ENCODE measurements at regions not wholly inside any gene's neighbourhood (a gene's known extent, or its start where the extent isn't known, plus 50 kb on each side); places are given as distances from the start of the nearest gene placed in this dataset.
"Not testable (repeated sequence)": the region's sequence is repeated elsewhere in the genome, so short reads cannot be mapped to it uniquely, and the experiment has no call there.

- no peak for DNase-seq (ENCODE audit: low read depth)
Observed at GRCh38 chr12:89227774-89228173, 124.5 kb downstream of the DUSP6 start.

DNA sequence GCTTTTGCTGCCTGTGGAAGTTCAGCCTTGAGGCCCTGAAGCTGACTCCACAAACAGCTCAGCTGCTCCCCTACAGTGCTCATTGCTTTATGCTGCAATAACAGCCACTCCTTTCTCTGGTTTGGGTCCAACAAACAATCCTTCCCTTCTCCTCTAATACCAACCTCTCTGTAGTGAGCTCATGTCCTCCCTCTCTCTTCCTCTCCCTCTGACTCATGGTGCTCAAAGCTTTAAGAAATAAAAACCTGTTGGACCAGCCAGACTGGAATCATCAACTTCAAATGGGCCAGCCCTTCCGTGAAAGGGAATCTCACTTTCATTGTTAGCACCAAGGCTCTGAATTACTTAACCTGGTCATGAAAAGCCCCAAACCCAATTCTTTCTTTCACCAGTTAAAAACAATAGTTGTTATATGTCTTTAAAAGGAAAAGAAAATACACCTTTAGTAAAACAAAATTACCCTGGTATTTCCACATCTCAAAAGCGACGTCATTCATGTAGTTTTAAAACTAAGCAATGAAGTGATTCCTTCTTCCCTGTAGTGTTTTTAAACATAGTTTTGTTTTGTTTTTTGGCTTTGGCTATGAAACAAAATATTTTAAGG, 126.4 kb downstream of the DUSP6 start:
- DNase-seq (ENCODE audit: low read depth) = no peak

DNA sequence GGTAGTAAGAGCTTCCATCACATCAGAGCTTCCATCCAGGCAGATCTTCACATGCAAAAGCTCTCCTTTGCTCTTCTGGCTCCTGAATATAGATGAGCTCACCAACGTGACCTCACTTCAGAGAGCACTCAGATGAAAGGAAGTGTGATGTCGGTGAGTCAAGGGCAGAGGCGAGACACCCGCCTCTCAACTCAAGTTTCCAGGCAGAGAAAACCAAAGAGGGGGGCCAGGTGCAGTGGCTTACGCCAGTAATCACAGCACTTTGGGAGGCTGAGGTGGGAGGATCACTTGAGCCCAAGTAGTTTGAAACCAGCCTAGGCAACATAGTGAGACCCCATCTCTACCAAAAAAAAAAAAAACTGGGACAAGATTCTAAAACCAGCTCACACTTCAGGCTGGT, 126.9 kb downstream of the DUSP6 start:
- no peak for DNase-seq (ENCODE audit: low read depth)

- not testable (repeated sequence) for DNase-seq (ENCODE audit: low read depth)
Observed at GRCh38 chr12:89222580-89222979, 129.7 kb downstream of the DUSP6 start.

DNA sequence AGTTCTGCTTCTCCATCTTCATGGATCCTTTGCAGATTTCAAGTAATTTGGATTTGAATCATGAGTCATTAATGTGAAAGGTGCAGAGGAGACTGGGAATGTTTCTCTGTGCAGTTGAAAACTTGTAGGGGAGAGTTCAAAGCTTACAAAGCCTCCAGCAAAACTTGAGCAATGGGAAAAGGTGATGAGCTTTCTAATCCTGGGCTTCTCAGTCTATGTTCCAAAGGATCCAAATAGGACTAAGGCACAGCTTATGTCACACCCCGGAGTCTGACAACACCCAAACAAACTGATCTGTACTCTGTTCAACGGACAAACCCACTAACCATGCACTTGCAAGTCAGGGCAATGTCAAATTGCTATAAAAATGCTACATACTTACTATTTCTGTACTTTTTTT, 134.8 kb downstream of the DUSP6 start:
- DNase-seq (ENCODE audit: low read depth) = no peak

DNA sequence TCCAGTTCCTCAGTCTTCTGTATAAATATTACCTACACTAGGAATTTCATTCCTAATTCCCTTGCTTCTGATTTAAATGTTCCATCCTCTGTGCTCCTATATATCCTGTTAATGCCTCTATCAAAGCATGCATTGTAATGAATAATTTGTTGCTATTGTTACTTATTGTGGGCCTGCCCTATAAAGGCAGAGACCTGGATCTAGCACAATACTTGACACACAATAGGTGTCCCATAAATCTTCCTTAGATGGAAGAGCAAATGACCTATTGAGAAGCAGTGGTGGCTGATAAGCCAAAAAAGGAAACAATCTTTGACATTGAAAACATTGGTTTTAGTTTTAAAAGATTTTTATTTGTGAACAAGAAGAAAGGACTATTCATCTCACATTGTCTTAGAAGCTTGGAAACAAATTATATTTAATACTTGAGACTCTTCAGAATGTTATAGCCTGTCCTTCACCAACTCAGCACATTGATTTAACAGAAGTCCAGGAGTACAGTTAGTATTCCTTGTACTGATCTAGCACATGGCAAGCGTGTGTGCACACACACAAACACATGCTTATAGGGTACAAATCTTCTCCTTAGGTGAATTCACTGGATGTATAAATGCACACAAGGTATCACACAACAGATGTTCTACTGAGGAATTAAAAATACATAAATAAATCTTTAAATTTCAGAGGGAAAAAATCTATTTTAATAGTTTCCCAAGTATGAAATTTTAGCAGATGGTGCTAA, 135.9 kb downstream of the DUSP6 start:
- DNase-seq (ENCODE audit: low read depth) = no peak

GRCh38 chr12:89215196-89215595, 137.1 kb downstream of the DUSP6 start:
- DNase-seq (ENCODE audit: low read depth) = no peak

DNA sequence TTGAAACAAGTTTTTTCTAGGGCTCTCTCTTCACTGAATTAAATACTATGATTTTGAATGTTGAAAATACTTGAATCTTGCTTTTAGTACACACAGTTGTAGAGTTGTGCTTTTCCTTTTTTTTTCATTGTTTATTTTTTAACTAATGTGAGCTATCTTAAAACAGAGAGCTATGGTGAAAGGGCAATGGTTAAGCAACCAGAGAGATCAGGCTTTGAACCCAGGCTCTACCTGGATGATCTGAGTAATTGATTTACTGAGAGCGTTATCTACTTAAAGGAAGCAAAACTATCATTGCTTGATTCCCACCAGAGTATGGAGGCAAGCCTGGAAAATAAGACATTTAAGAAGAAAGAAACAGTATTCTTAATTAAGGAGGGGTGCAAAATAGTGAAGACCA, 138.6 kb downstream of the DUSP6 start:
- DNase-seq (ENCODE audit: low read depth) = no peak

DNA sequence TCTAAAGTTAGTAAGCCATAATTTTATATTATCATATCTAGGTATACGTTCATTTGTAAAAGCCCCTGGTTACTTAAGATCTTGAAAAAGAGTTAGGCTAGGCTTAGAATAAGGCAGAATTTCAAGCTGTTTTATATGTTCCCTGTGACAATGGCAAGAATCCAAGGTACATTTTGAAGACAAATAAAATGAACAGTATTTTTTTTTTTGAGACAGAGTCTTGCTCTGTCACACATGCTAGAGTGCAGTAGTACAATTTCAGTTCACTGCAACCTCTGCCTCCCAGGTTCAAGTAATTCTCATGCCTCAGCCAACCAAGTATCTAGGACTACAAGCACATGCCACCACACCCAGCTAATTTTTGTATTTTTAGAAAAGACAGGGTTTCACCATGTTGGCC, 139.2 kb downstream of the DUSP6 start:
- DNase-seq (ENCODE audit: low read depth) = no peak

DNA sequence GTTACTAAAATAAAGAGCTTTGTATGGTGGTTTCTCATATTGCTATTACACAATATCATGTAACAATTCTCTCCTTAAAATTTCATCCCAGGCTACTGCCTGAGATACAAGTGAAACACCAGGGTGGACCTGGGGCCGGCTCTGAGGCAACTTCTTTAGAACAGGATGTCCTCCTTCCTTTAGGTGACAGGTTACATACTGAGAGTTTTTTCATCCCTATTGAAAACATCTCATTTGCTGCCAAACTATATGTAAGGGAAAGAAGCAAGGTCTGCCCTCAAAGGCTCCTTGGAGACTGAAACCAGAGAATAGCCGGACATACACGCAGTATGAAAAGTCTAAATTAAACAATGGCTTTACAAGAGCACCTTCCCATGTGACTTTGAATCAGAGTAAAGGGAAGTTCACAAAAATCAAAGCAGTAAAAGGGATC, 139.9 kb downstream of the DUSP6 start:
- no peak for DNase-seq (ENCODE audit: low read depth)

GRCh38 chr12:89211456-89211855, 140.8 kb downstream of the DUSP6 start:
- no peak for DNase-seq (ENCODE audit: low read depth)

DNA sequence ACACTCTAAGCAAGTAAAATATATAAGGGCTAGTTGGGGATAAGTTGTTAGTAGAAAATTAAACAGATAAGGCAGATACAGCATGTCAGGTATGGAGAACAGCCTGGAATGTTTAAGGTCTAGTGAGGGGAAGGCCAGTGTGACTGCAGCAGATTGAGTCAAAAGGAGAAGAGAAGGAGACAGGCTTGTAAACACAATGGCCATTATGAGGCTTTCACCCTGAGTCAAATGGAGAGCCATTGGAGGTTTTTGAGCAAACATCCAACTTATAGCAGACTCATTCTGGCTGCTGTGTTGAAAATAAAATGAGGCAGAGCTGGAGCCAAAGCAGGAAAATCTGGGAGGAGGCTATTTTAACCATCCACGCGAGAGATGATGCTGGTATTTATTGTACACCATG, 142.0 kb downstream of the DUSP6 start:
- DNase-seq (ENCODE audit: low read depth) = no peak

DNA sequence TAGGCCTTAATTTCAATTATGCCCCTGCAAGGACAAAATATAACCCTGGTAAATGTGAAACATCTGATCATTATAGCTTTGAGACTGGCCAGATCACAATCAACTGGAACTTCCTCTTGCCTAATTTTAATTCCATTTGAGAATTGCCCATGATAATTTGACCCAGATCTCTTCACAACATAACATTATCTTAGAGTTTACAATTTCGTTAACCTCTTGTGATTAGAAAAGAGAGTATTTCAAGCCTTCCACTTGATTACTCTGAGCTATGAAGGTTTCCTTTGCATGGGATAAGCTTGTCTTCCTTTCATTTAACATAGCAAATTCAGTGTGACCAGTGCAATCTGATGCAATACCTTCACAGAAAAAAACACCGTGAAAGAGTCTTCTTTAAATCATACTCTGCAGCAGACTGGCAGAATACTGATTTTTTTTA, 143.6 kb downstream of the DUSP6 start:
- no peak for DNase-seq (ENCODE audit: low read depth)

DNA sequence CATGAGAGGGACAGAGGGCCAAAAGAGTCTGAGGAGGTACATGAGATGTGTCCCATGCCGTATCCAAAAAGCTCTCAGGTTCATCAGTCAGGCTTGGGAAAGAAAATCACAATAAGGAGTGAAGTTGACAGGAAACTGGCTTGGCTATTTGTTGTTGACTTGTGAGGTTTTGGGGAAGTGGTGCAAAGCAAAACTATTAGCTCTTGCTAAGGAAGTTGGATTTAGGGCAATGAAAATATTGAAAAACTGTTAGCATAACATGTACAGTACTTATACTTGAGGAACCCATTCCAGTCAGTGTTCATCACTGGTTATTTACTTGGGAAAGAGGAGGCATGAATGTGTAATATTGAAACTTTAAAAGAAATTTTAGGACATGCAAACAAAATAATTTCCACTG, 145.9 kb downstream of the DUSP6 start:
- DNase-seq (ENCODE audit: low read depth) = no peak

- DNase-seq (ENCODE audit: low read depth) = no peak
Observed at GRCh38 chr12:89205517-89205916, 146.8 kb downstream of the DUSP6 start.

DNA sequence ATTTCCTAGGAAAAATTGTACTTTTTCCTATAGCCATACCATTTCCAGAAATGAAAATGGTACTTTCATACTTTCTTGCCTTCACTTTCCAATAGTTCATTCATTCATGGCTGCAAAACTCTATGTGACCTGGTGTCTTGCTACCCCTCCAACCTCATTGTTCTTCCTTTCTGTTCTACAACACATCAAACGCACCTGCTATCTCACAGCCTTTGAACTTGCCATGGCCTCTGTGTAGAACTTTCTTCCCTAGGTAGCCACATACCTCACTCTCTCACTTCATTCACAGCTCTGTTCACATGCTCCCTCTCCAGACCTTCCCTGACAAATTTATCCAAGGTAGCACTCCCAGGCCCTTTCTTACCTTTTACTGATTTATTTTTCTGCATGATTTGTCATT, 149.2 kb downstream of the DUSP6 start:
- DNase-seq (ENCODE audit: low read depth) = no peak

- DNase-seq (ENCODE audit: low read depth) = no peak
Observed at GRCh38 chr12:89200217-89200616, 152.1 kb downstream of the DUSP6 start.

- DNase-seq (ENCODE audit: low read depth) = no peak
Observed at GRCh38 chr12:89195470-89195869, 156.8 kb downstream of the DUSP6 start.

- DNase-seq (ENCODE audit: low read depth) = no peak
Observed at GRCh38 chr12:89194683-89195082, 157.6 kb downstream of the DUSP6 start.

GRCh38 chr12:89192429-89192828, 159.9 kb downstream of the DUSP6 start:
- no peak for DNase-seq (ENCODE audit: low read depth)

GRCh38 chr12:89191597-89191996, 160.7 kb downstream of the DUSP6 start:
- not testable (repeated sequence) for DNase-seq (ENCODE audit: low read depth)

DNA sequence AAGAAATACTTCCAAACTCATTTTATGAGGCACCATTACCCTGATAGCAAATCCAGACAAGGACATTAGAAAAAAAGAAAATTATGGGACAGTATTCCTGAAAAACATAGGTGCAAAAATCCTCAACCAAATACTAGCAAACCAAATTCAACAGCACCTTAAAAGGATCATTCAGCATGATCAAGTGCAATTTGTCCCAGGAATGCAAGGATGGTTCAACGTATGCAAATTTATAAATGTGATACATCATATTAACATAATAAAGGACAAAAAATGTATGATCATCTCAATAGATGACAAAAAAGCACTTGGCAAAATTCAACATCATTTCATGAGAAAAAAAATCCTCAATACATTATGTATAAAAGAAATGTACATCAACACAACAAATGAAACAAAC, 162.9 kb downstream of the DUSP6 start:
- DNase-seq (ENCODE audit: low read depth) = no peak

GRCh38 chr12:89187507-89187906, 164.8 kb downstream of the DUSP6 start:
- no peak for DNase-seq (ENCODE audit: low read depth)

- DNase-seq (ENCODE audit: low read depth) = no peak
Observed at GRCh38 chr12:89185889-89186288, 166.4 kb downstream of the DUSP6 start.

All from forelimb muscle (tissue), 1 donor.